ENCODE measurements at regions not wholly inside any gene's neighbourhood (a gene's known extent, or its start where the extent isn't known, plus 50 kb on each side); places are given as distances from the start of the nearest gene placed in this dataset.
A peak's percentile ranks its signal among the peaks of the same experiment; 100 is the strongest.
"Not testable (repeated sequence)": the region's sequence is repeated elsewhere in the genome, so short reads cannot be mapped to it uniquely, and the experiment has no call there.

DNA sequence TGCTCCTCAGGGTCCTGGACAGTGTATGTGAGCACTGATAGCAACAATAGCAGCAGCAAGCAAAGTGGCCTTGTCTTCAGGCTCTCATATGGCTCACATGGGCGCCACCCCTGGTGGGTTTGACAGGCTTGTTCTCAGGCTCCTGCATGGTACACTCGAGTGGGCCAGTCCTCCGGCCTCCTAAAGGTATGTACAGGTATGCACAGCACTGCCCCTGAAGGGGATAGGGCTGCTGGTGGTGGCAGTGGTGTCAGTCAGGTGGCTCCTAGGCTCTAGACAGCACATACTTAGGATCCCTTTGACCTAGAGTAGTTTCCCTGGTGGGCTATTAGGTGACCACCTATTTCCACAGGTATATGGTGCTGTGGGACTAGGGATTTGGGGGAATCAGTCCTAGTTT is 79.8 kb downstream of the LGALS9B start:
- H3K9me3 ChIP-seq (ENCODE audit: control insufficient read depth, insufficient read depth, low read length); DNase-seq (ENCODE audit: low read depth in 4 of 6, low spot score in 6 of 6); H3K36me3 ChIP-seq (ENCODE audit: control insufficient read depth, insufficient read depth, low read length); H3K4me3 ChIP-seq (ENCODE audit: low read depth, low read length); H3K27ac ChIP-seq (ENCODE audit: low read depth, low read length); H3K4me1 ChIP-seq (ENCODE audit: control insufficient read depth, insufficient read depth, low read length); H3K27me3 ChIP-seq (ENCODE audit: control insufficient read depth, insufficient read depth, low read length): not testable (repeated sequence)
- no CpG with 5 or more reads among the region's 3 CpGs for WGBS (ENCODE audit: insufficient coverage)

DNA sequence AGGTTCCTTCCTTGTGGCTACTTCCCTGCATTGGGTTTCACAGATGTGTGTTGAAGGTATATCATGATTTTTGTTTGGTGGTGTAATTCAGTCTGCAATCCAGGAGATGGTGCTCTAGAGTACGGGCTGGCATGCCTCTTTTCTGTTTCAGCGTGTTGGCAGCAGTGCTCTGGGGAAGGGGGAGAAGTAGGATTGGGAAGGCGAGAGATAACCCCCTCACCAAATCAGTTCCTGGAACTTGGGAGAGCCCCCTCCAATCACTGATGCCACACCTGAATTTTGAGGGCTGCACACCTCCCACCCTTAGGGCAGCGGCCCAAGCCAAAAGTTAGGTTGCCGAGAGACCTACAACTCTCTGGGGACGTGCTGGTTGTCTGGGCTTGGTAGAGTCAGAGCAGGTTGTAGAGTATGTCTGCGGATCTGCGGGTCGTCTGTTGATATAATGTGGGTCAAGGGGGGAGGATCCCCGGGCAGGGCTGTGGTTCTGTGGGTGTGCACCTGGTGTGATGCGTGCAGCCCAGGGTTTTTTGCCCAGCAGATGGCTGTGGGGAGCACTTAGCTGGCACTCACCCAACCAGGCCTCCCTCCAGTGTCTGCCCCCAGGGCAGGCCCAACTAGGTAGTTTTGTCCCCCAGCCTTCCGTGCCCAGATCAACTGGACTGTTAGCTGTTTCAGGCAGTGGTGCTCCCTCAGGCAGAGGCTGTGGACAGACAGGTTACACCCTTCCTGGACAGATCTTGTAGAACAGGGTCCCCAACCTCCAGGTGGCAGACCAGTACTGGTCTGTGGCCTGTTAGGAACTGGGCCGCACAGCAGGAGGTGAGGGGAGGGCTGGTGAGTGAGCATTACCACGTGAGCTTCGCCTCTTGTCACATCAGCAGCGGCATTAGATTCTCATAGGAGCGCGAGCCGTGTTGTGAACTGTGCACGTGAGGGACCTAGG is 85.7 kb downstream of the LGALS9B start:
- H3K36me3 ChIP-seq (ENCODE audit: control insufficient read depth, insufficient read depth, low read length); H3K27ac ChIP-seq (ENCODE audit: low read depth, low read length); H3K9me3 ChIP-seq (ENCODE audit: control insufficient read depth, insufficient read depth, low read length); H3K4me1 ChIP-seq (ENCODE audit: control insufficient read depth, insufficient read depth, low read length); H3K4me3 ChIP-seq (ENCODE audit: low read depth, low read length); H3K27me3 ChIP-seq (ENCODE audit: control insufficient read depth, insufficient read depth, low read length): not testable (repeated sequence)
- peak in 2 of 6 donors; percentile 31 to 82 for DNase-seq (ENCODE audit: low read depth in 4 of 6, low spot score in 6 of 6)
- WGBS (ENCODE audit: insufficient coverage): no CpG with 5 or more reads among the region's 20 CpGs

DNA sequence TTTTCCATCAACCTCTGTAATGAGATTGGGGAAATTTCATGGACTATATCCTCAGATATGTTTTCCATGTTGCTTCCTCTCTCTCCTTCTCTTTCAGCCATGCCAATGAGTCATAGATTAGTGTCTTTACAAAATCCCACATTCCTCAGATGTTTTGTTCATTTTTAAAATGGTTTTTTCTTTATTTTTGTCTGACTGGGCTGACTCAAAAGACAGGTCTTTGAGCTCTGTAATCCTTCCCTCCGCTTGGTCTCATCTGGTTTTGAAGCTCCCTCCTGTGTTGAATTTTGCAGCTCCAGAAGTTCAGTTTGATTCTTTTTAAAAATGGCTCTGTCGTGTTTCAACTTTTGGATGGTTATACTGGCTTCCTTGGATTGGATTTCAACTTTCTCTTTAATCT is 86.7 kb downstream of the LGALS9B start:
- not testable (repeated sequence) for H3K4me3 ChIP-seq (ENCODE audit: low read depth, low read length); H3K36me3 ChIP-seq (ENCODE audit: control insufficient read depth, insufficient read depth, low read length); H3K9me3 ChIP-seq (ENCODE audit: control insufficient read depth, insufficient read depth, low read length); H3K27ac ChIP-seq (ENCODE audit: low read depth, low read length); H3K4me1 ChIP-seq (ENCODE audit: control insufficient read depth, insufficient read depth, low read length); DNase-seq (ENCODE audit: low read depth in 4 of 6, low spot score in 6 of 6); H3K27me3 ChIP-seq (ENCODE audit: control insufficient read depth, insufficient read depth, low read length)
- WGBS (ENCODE audit: insufficient coverage): no CpG with 5 or more reads among the region's 2 CpGs

DNA sequence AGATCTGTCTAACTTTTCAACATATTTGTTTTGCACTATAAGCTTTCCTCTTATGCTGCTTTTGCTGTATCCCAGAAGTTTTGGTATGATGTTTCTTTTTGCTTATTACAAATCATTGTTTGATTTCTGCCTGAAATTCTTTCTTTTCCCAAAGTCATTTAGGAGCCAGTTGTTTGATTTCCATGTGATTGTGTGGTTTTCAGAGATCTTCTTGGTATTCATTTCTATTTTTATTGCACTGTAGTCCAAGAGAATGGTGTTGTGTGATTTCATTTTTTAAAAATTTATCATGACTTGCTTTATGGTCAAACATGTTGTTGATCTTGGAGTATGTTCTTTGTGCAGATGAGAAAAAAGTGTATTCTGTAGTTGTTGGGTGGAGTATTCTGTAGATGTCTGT is 88.1 kb downstream of the LGALS9B start:
- H3K36me3 ChIP-seq (ENCODE audit: control insufficient read depth, insufficient read depth, low read length); H3K27ac ChIP-seq (ENCODE audit: low read depth, low read length); DNase-seq (ENCODE audit: low read depth in 4 of 6, low spot score in 6 of 6); H3K4me1 ChIP-seq (ENCODE audit: control insufficient read depth, insufficient read depth, low read length); H3K4me3 ChIP-seq (ENCODE audit: low read depth, low read length); H3K9me3 ChIP-seq (ENCODE audit: control insufficient read depth, insufficient read depth, low read length); H3K27me3 ChIP-seq (ENCODE audit: control insufficient read depth, insufficient read depth, low read length): not testable (repeated sequence)

DNA sequence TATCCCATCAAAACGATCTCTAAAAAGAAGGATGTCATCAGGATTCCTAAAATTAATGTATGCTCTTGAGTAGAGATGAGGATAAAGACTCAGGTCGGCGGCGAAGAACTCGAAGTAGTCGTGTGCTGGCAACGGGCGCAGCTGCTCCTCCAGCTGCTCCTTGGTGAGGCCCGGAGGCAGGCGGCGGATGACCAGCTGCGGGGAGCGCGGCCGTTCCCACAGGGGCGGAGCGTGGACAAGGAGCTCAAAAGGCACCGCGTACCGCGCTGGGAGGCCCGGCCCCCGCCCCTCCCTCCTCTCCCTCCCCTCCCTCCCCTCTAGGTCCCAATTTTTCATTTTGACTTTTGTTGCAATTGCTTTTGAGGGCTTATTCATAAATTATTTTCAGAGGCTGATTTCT is 90.7 kb downstream of the LGALS9B start:
- H3K27me3 ChIP-seq (ENCODE audit: control insufficient read depth, insufficient read depth, low read length); H3K4me3 ChIP-seq (ENCODE audit: low read depth, low read length); H3K27ac ChIP-seq (ENCODE audit: low read depth, low read length); H3K9me3 ChIP-seq (ENCODE audit: control insufficient read depth, insufficient read depth, low read length); H3K36me3 ChIP-seq (ENCODE audit: control insufficient read depth, insufficient read depth, low read length); H3K4me1 ChIP-seq (ENCODE audit: control insufficient read depth, insufficient read depth, low read length): not testable (repeated sequence)
- WGBS (ENCODE audit: insufficient coverage): 0% methylated on average over 1 of the region's 23 CpGs
- peak in 2 of 6 donors; percentile 15 to 18 for DNase-seq (ENCODE audit: low read depth in 4 of 6, low spot score in 6 of 6)

DNA sequence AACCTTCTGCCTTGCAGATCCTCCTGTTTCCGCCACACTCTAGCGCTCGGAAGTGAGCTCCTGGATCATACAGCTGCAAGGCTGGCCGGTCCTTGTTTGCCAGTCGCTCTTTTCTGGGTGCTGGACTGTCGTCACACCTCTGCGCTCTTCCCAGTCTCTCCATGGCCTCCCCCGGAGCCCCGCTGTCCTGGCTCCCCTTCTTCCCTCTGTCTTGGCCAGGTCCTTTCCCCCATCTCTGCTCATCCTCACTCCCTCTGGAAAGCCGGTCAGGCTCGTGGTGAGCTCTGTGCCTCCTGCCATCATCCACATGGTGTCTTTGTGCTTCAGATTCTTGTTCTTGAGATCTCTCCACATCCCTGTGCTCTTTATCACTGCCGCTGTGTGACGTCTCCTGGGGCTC is 91.6 kb downstream of the LGALS9B start:
- H3K27ac ChIP-seq (ENCODE audit: low read depth, low read length); H3K9me3 ChIP-seq (ENCODE audit: control insufficient read depth, insufficient read depth, low read length); DNase-seq (ENCODE audit: low read depth in 4 of 6, low spot score in 6 of 6); H3K4me1 ChIP-seq (ENCODE audit: control insufficient read depth, insufficient read depth, low read length); H3K4me3 ChIP-seq (ENCODE audit: low read depth, low read length); H3K27me3 ChIP-seq (ENCODE audit: control insufficient read depth, insufficient read depth, low read length); H3K36me3 ChIP-seq (ENCODE audit: control insufficient read depth, insufficient read depth, low read length): not testable (repeated sequence)
- WGBS (ENCODE audit: insufficient coverage): 83% methylated on average over 4 of the region's 13 CpGs
